ENCODE measurements at regions not wholly inside any gene's neighbourhood (a gene's known extent, or its start where the extent isn't known, plus 50 kb on each side); places are given as distances from the start of the nearest gene placed in this dataset.
"Not testable (repeated sequence)": the region's sequence is repeated elsewhere in the genome, so short reads cannot be mapped to it uniquely, and the experiment has no call there.

DNA sequence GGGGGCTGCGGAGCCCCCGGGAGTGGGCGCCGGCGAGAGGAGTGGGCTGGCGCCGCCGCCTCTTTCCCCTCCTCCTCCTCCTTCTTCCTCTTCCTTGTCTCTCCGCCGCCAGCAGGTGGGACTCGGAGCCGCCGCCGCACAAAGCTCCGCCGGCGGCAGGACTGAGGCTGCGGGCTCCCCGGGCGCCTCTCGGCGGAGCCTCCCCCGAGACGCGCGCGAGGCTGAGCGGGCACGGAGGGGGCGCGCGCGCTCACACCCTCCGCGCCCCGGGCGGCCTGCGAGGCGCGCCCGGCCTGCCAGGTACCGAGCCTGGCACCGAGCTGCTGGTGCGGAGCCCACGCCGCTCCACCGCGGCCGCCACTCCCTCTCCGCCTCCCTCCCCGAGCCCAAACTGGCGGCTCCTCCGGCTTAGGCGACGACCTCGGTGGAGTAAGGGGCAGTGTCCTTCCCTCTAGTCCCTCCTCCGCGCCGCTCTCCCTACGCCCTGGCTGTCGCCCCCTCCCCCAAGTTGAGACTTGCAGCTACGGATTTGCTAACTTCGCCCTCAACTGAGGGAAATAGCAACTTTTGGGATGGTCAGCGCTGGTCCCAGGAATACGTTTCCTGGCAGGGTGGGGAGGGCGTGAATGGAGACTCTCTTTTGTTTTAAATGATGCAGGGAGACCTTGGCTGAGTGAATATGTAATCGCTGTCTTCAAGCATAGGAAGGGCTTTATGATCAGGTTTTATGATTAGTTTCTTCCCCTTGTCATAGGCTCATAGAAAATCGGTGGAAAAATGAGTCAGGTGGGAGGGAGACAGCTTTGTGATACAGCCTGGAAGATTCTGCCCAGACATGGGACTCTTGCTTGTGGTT is 199.5 kb upstream of the CAND1 start:
- POLR2A ChIA-PET: no interaction called here
- WGBS (ENCODE audit: insufficient coverage): 3% methylated on average over 49 of the region's 68 CpGs
- H3K27ac ChIP-seq (ENCODE audit: insufficient read depth in 1 of 2, low read depth in 1 of 2, low read length in 2 of 2, poor library complexity in 1 of 2, severe bottlenecking in 2 of 2): no peak overlapping the region
- peaks cover 0 to 16% (median 11%) of the 10 kb centered on the region in 4 experiments for H3K4me1 ChIP-seq (ENCODE audit: control extremely low read depth in 1 of 4, control insufficient read depth in 4 of 4, insufficient read depth in 4 of 4, low read length in 3 of 4)
- H3K27me3 ChIP-seq (replicated peaks in 2 of 5; ENCODE audit: control insufficient read depth in 4 of 5, insufficient read depth in 5 of 5, low read length in 4 of 5): peaks cover 9 to 33% (median 23%) of the 10 kb centered on the region in 5 experiments
- peak; percentile 47 to 76 (median 66) for DNase-seq
- CTCF ChIA-PET: no interaction called here
- H3K4me3 ChIP-seq (ENCODE audit: control insufficient read depth in 1 of 7, extremely low read depth in 1 of 7, insufficient read depth in 4 of 7, low read depth in 2 of 7, low read length in 6 of 7): peak overlapping the region; percentile 53 to 81 (median 62)
- H3K9me3 ChIP-seq (ENCODE audit: control extremely low read depth in 1 of 5, control insufficient read depth in 4 of 5, insufficient read depth in 2 of 5, low read depth in 1 of 5, low read length in 4 of 5): no peaks in the 10 kb centered on the region
- H3K36me3 ChIP-seq (ENCODE audit: control insufficient read depth in 4 of 4, insufficient read depth in 4 of 4, low read length in 3 of 4): no peaks in the 10 kb centered on the region

DNA sequence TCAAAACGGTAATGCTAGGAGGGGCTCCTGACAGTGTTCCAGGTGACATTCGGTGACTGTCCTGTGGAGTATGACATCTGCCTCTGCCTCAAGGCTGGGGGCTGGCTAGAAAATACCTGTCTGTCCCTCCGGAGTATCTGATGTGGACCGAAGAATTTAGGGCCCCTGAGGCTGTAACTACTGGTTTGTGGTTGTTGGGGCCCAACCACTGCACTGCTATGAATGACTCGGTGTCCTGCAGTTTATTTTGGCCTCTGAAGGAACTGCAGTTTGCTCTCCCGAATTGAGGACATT is 198.9 kb upstream of the CAND1 start:
- Histone ChIP-seq H3K4me1 (ENCODE audit: control extremely low read depth in 1 of 4, control insufficient read depth in 4 of 4, insufficient read depth in 4 of 4, low read length in 3 of 4) (peaks cover 0 to 16% (median 11%) of the 10 kb centered on the region in 4 experiments), H3K27ac (ENCODE audit: insufficient read depth in 1 of 2, low read depth in 1 of 2, low read length in 2 of 2, poor library complexity in 1 of 2, severe bottlenecking in 2 of 2) (no peak overlapping the region), H3K27me3 (replicated peaks in 2 of 5; ENCODE audit: control insufficient read depth in 4 of 5, insufficient read depth in 5 of 5, low read length in 4 of 5) (peaks cover 9 to 33% (median 21%) of the 10 kb centered on the region in 5 experiments), H3K36me3 (ENCODE audit: control insufficient read depth in 4 of 4, insufficient read depth in 4 of 4, low read length in 3 of 4) (no peaks in the 10 kb centered on the region), H3K4me3 (ENCODE audit: control insufficient read depth in 1 of 7, extremely low read depth in 1 of 7, insufficient read depth in 4 of 7, low read depth in 2 of 7, low read length in 6 of 7) (peak overlapping the region in 1 of 7 experiments; percentile 81), H3K9me3 (ENCODE audit: control extremely low read depth in 1 of 5, control insufficient read depth in 4 of 5, insufficient read depth in 2 of 5, low read depth in 1 of 5, low read length in 4 of 5) (no peaks in the 10 kb centered on the region)
- DNase-seq: no peak
- 85% methylated on average over 5 of the region's 6 CpGs for WGBS (ENCODE audit: insufficient coverage)
- POLR2A ChIA-PET: no interaction called here
- CTCF ChIA-PET: no interaction called here

- Histone ChIP-seq H3K9me3 (ENCODE audit: control extremely low read depth in 1 of 5, control insufficient read depth in 4 of 5, insufficient read depth in 2 of 5, low read depth in 1 of 5, low read length in 4 of 5) (no peaks in the 10 kb centered on the region), H3K4me3 (ENCODE audit: control insufficient read depth in 1 of 7, extremely low read depth in 1 of 7, insufficient read depth in 4 of 7, low read depth in 2 of 7, low read length in 6 of 7) (no peak overlapping the region), H3K27me3 (replicated peaks in 2 of 5; ENCODE audit: control insufficient read depth in 4 of 5, insufficient read depth in 5 of 5, low read length in 4 of 5) (peaks cover 9 to 33% (median 21%) of the 10 kb centered on the region in 5 experiments), H3K36me3 (ENCODE audit: control insufficient read depth in 4 of 4, insufficient read depth in 4 of 4, low read length in 3 of 4) (no peaks in the 10 kb centered on the region), H3K27ac (ENCODE audit: insufficient read depth in 1 of 2, low read depth in 1 of 2, low read length in 2 of 2, poor library complexity in 1 of 2, severe bottlenecking in 2 of 2) (no peak overlapping the region), H3K4me1 (ENCODE audit: control extremely low read depth in 1 of 4, control insufficient read depth in 4 of 4, insufficient read depth in 4 of 4, low read length in 3 of 4) (peaks cover 0 to 16% (median 11%) of the 10 kb centered on the region in 4 experiments)
- WGBS (ENCODE audit: insufficient coverage): 94% methylated on average over 4 of the region's 4 CpGs
- no peak for DNase-seq
- ChIA-PET CTCF (no interaction called here), POLR2A (no interaction called here)
Observed at GRCh38 chr12:67070604-67071003, 198.6 kb upstream of the CAND1 start.

- not testable (repeated sequence) for H3K9me3 ChIP-seq (ENCODE audit: control extremely low read depth in 1 of 5, control insufficient read depth in 4 of 5, insufficient read depth in 2 of 5, low read depth in 1 of 5, low read length in 4 of 5); H3K27ac ChIP-seq (ENCODE audit: insufficient read depth in 1 of 2, low read depth in 1 of 2, low read length in 2 of 2, poor library complexity in 1 of 2, severe bottlenecking in 2 of 2); H3K4me3 ChIP-seq (ENCODE audit: control insufficient read depth in 1 of 7, extremely low read depth in 1 of 7, insufficient read depth in 4 of 7, low read depth in 2 of 7, low read length in 6 of 7); H3K36me3 ChIP-seq (ENCODE audit: control insufficient read depth in 4 of 4, insufficient read depth in 4 of 4, low read length in 3 of 4); DNase-seq
- Histone ChIP-seq H3K4me1 (ENCODE audit: control extremely low read depth in 1 of 4, control insufficient read depth in 4 of 4, insufficient read depth in 4 of 4, low read length in 3 of 4) (peaks cover 0 to 16% (median 11%) of the 10 kb centered on the region in 4 experiments), H3K27me3 (replicated peaks in 2 of 5; ENCODE audit: control insufficient read depth in 4 of 5, insufficient read depth in 5 of 5, low read length in 4 of 5) (peaks cover 7 to 26% (median 18%) of the 10 kb centered on the region in 5 experiments)
- POLR2A ChIA-PET: interaction anchor here (0.5 kb wide), 1 partner anchor 509 kb away, joined by 3 read pairs; no protein-coding TSS in a partner anchor
- WGBS (ENCODE audit: insufficient coverage): no CpG with 5 or more reads among the region's 4 CpGs
- CTCF ChIA-PET: interaction anchor here (0.7 kb wide), 1 partner anchor 66 kb away, joined by 3 read pairs; no protein-coding TSS in a partner anchor
Observed at GRCh38 chr12:67072281-67072680, 196.9 kb upstream of the CAND1 start.

DNA sequence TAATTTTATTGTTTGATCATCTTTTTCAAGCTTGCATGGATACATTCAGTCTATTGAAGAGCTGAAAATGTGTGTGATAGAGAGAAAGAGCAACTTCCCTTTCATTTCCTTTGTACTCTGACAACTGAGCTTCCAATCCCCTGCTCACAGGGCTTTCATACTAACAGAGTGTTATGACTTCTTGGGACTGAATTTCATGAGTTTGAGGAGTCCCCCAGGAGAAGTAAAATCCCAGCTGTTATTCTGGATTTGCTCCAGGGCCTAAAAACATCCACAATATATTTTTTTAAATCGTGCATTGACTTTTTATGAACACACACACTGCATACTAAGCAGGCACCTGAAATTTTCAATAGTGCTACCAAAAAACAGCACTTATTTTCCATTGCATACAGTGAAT is 195.8 kb upstream of the CAND1 start:
- peaks cover 0 to 10% (median 6%) of the 10 kb centered on the region in 4 experiments for H3K4me1 ChIP-seq (ENCODE audit: control extremely low read depth in 1 of 4, control insufficient read depth in 4 of 4, insufficient read depth in 4 of 4, low read length in 3 of 4)
- ChIA-PET POLR2A (no interaction called here), CTCF (no interaction called here)
- no peak for DNase-seq
- peaks cover 4 to 16% (median 12%) of the 10 kb centered on the region in 5 experiments for H3K27me3 ChIP-seq (replicated peaks in 2 of 5; ENCODE audit: control insufficient read depth in 4 of 5, insufficient read depth in 5 of 5, low read length in 4 of 5)
- H3K27ac ChIP-seq (ENCODE audit: insufficient read depth in 1 of 2, low read depth in 1 of 2, low read length in 2 of 2, poor library complexity in 1 of 2, severe bottlenecking in 2 of 2): no peak overlapping the region
- H3K4me3 ChIP-seq (ENCODE audit: control insufficient read depth in 1 of 7, extremely low read depth in 1 of 7, insufficient read depth in 4 of 7, low read depth in 2 of 7, low read length in 6 of 7): no peak overlapping the region
- 86% methylated on average over 1 of the region's 1 CpG for WGBS (ENCODE audit: insufficient coverage)
- no peaks in the 10 kb centered on the region for H3K9me3 ChIP-seq (ENCODE audit: control extremely low read depth in 1 of 5, control insufficient read depth in 4 of 5, insufficient read depth in 2 of 5, low read depth in 1 of 5, low read length in 4 of 5)
- H3K36me3 ChIP-seq (ENCODE audit: control insufficient read depth in 4 of 4, insufficient read depth in 4 of 4, low read length in 3 of 4): no peaks in the 10 kb centered on the region

GRCh38 chr12:67074072-67074471 is 195.1 kb upstream of the CAND1 start:
- no peaks in the 10 kb centered on the region for H3K9me3 ChIP-seq (ENCODE audit: control extremely low read depth in 1 of 5, control insufficient read depth in 4 of 5, insufficient read depth in 2 of 5, low read depth in 1 of 5, low read length in 4 of 5)
- H3K27me3 ChIP-seq (replicated peaks in 2 of 5; ENCODE audit: control insufficient read depth in 4 of 5, insufficient read depth in 5 of 5, low read length in 4 of 5): peaks cover 4 to 18% (median 12%) of the 10 kb centered on the region in 5 experiments
- CTCF ChIA-PET: no interaction called here
- no peaks in the 10 kb centered on the region for H3K36me3 ChIP-seq (ENCODE audit: control insufficient read depth in 4 of 4, insufficient read depth in 4 of 4, low read length in 3 of 4)
- no peak overlapping the region for H3K4me3 ChIP-seq (ENCODE audit: control insufficient read depth in 1 of 7, extremely low read depth in 1 of 7, insufficient read depth in 4 of 7, low read depth in 2 of 7, low read length in 6 of 7)
- no peak overlapping the region for H3K27ac ChIP-seq (ENCODE audit: insufficient read depth in 1 of 2, low read depth in 1 of 2, low read length in 2 of 2, poor library complexity in 1 of 2, severe bottlenecking in 2 of 2)
- peaks cover 0 to 8% (median 5%) of the 10 kb centered on the region in 4 experiments for H3K4me1 ChIP-seq (ENCODE audit: control extremely low read depth in 1 of 4, control insufficient read depth in 4 of 4, insufficient read depth in 4 of 4, low read length in 3 of 4)
- 96% methylated on average over 6 of the region's 6 CpGs for WGBS (ENCODE audit: insufficient coverage)
- DNase-seq: no peak
- POLR2A ChIA-PET: no interaction called here

DNA sequence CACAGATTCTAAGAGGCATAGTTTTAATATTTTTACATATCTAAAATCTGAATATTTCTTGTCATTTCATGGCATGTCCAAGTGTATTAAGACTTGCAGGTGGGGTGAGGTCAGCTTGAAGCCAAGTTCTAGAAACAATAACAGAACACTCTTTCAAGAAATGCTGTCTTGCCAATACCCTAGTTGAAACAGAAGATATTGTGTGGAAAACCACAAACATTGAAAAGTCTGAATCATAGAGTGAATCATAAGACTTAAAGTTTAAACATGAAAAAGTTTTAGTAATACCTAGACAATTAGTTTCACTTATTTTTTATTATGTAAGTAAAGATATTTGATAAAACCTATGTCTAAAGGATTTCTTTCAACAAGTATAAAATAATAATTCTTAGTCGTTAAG is 191.5 kb upstream of the CAND1 start:
- ChIA-PET POLR2A (no interaction called here), CTCF (no interaction called here)
- no peak for DNase-seq
- Histone ChIP-seq H3K27ac (ENCODE audit: insufficient read depth in 1 of 2, low read depth in 1 of 2, low read length in 2 of 2, poor library complexity in 1 of 2, severe bottlenecking in 2 of 2) (no peak overlapping the region), H3K36me3 (ENCODE audit: control insufficient read depth in 4 of 4, insufficient read depth in 4 of 4, low read length in 3 of 4) (no peaks in the 10 kb centered on the region), H3K9me3 (ENCODE audit: control extremely low read depth in 1 of 5, control insufficient read depth in 4 of 5, insufficient read depth in 2 of 5, low read depth in 1 of 5, low read length in 4 of 5) (no peaks in the 10 kb centered on the region), H3K4me1 (ENCODE audit: control extremely low read depth in 1 of 4, control insufficient read depth in 4 of 4, insufficient read depth in 4 of 4, low read length in 3 of 4) (no peaks in the 10 kb centered on the region), H3K27me3 (replicated peaks in 2 of 5; ENCODE audit: control insufficient read depth in 4 of 5, insufficient read depth in 5 of 5, low read length in 4 of 5) (peaks cover 0 to 14% (median 4%) of the 10 kb centered on the region in 5 experiments), H3K4me3 (ENCODE audit: control insufficient read depth in 1 of 7, extremely low read depth in 1 of 7, insufficient read depth in 4 of 7, low read depth in 2 of 7, low read length in 6 of 7) (no peak overlapping the region)
- WGBS (ENCODE audit: insufficient coverage): no CpG with 5 or more reads among the region's 1 CpG
